HG02884 (cell line): ENCODE measurements at regions not wholly inside any gene's neighbourhood (a gene's known extent, or its start where the extent isn't known, plus 50 kb on each side); places are given as distances from the start of the nearest gene placed in this dataset.

ENCODE experiments used
- ATAC-seq: cut with Tn5 transposase; IDR thresholded peaks from one replicate; pipeline ENCODE4 v1.9.1; 2021; ENCODE audit warnings: mild to moderate bottlenecking, moderate library complexity; ENCODE audit not compliant: unreplicated experiment

GRCh38 chr21:28261298-28261697 lies 731.4 kb downstream of the LTN1 start:
- no peak for ATAC-seq

DNA sequence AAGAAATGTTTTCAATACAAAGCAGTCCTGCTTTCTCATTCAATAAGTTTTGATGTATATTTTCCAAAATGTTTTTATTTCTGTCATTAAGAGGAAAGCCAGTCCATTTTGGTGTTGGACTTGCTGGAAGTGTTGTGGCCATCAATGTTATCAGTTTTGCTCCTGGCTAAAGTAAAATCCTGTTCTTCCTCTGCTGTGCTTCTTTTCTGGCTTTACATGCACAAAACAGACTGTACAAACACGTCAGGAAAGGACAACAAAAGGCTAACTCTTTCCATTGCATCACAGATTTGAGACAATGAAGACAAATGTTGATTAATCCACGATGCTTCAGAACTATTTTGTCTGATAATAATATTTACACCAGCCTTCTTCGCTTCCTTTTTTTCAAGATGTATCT lies 735.4 kb downstream of the LTN1 start:
- no peak for ATAC-seq

GRCh38 chr21:28256837-28257236 lies 735.8 kb downstream of the LTN1 start:
- ATAC-seq, result no peak

GRCh38 chr21:28256420-28256831 lies 736.3 kb downstream of the LTN1 start:
- ATAC-seq, result no peak

DNA sequence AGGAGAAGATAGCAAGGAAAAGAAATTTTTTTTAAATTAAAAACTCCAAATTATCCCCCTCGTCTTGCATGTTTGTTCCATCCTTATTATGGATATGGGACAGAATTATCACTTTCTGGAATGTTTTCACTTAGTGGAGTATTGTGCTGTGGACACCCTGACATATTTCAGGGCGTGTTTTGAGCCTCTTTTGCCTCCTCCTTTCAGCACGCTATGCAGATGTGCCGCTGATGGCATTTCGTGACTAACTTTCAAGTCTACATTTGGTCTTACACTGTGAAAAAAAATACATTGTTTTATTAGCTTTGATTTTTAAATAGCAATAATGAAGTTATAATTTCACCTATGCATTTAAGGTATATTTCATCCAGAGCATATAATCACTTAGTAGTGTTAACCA lies 738.7 kb downstream of the LTN1 start:
- no peak for ATAC-seq

GRCh38 chr21:28253338-28253737 lies 739.3 kb downstream of the LTN1 start:
- ATAC-seq, result no peak

GRCh38 chr21:28252928-28253327 lies 739.7 kb downstream of the LTN1 start:
- no peak for ATAC-seq

DNA sequence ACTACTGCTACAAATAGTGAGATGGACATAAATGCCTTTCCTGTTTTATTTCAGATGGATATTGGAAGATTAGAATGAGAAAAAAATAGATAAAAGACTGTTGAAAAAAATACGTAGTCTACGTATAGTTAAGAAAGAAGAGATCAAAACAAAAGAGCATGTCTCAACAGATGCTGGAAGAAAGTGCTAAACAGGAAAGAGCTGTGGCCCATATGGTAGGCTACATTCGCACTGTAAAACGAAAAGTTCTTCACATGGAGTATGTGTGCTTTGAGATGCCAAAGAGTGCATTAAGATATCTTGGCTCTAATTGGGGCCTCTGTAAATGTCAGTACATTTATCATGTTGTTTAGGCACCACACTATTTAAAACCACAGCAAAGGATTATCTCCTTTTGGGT lies 741.7 kb downstream of the LTN1 start:
- no peak for ATAC-seq

DNA sequence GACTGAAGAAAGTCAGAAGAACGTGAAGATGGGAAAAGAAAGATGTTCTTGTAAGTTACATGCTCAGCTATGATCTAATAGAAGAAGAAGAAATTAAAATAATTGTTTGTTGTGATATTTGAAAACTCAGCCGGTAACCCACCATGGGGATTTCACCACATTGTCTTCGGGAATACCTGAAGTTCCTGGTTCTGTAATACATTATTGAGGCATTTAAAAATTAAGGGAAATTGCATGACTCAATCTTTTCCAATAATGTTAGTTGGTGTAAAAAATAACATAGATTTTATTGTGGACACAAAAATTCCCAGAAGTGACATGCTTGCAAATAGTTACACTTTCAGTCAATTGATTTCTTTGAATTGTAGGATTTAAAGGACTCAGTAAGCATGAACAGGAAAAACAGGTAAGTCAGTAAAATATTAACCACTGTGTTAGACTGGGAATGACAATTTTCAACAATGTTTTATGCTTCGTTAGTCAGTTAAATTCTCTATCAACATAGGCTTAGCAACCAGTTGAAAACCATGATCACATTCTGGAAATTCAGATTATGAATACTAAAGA lies 745.1 kb downstream of the LTN1 start:
- no peak for ATAC-seq

- no peak for ATAC-seq
Observed at GRCh38 chr21:28240586-28240985, 752.1 kb downstream of the LTN1 start.

DNA sequence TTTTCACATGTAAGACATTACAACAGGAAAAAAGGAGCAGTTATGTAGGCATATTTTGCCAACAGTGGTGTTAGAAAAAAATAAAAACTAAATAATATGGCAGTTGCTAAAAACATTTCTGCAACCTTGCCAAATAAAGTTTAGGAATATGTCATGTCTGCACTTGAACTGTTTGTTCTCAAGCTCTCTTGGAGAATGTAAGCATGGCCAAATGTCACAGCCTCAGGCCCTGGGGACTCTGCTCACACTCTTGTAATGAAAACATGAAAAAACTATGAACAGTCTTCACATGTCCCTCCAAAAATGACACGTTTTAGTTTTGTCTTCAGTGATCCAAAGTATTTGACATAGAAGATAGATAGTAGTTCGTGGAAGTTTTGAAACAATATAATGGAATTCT lies 753.3 kb downstream of the LTN1 start:
- no peak for ATAC-seq

- no peak for ATAC-seq
Observed at GRCh38 chr21:28237661-28238060, 755.0 kb downstream of the LTN1 start.

DNA sequence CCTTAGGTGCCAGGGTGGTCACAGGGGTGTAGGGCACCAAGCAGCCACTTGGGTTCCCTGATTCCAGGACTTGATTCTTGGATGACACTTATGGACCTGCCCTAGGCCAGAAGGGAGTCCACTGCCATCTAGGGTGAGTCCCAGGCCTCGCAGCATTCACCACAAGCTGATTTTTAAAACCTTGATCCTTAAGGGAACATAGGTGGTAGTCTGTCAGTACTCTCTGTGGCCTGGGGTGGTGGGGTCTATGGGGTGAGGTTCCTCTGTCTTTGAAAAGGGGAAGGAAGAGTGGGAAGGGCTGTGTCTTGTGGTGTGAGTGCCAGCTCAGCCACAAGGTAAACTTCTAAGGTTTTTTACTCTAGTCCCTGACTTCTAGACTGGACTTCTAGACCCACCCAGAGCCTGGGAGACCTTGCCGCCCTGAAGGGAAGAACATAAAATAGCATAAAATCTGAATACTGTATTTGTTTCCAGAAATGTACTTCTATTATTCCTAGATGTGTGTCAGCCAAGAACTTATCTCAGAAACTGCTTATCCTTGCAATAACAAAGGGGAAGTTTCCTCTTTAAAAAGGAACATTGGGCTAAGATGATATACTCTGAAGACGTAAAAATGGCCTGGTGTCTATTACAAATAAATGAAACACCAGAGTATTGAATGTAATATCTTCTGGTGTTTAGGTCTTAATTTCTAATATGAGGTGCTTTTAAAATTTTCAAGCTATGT lies 757.3 kb downstream of the LTN1 start:
- ATAC-seq, result no peak

DNA sequence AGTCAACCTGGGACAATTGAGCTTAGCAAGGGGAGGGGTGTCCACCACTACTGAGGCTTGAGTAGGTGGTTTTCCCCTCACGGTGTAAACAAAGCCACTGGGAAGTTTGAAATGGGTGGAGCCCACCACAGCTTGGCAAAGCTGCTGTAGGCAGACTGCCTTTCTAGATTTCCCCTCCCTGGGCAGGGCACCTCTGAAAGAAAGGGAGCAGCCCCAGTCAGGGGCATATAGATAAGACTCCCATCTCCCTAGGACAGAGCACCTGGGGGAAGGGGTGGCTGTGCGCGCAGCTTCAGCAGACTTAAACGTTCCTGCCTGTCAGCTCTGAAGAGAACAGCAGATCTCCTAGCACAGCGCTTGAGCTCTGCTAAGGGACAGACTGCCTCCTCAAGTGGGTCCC lies 758.4 kb downstream of the LTN1 start:
- no peak for ATAC-seq

DNA sequence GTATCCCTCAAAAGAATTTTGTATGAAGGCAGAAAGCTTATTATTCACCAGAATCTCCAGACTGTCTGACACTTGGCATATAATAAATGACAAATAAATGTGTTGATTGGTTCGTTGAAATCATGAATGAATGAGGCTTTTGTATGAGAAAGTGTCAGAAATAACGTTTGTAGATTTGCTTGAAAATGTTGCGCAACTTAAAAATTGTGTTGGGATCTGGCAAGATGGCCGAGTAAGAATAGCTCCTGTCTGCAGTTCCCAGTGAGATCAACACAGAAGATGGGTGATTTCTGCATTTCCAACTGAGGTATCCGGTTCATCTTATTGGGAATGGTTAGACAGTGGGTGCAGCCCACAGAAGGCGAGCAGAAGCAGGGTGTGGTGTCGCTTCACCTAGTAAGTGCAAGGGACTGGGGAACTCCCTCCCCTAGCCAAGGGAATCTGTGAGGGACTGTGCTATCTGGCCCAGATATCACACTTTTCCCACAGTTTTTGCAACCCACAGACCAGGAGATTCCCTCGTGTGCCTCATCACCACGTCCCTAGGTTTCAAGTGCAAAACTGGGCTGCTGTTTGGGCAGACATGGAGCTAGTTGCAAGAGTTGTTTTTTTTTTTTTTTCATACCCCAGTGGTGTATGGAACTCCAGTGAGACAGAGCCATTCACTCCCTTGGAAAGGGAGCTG lies 759.0 kb downstream of the LTN1 start:
- no peak for ATAC-seq

- no peak for ATAC-seq
Observed at GRCh38 chr21:28230559-28230958, 762.1 kb downstream of the LTN1 start.

DNA sequence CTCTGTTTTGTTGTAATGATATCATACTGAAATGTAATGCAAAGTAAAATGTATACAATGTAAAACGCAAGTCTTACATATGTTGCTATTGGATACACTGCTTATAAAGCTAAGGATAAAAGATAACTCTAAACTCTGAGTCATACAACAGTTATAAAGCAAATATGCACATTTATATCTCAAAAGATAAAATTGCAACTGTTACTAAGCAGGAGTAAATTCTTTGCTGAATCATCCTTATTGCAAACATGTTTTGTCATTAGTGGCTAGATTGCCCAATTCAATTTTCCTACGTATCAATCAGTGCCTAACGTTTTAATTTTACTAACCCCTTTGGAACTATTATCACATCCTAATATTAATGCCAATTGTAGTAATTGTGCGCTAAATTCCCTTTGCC lies 762.9 kb downstream of the LTN1 start:
- ATAC-seq, result no peak

DNA sequence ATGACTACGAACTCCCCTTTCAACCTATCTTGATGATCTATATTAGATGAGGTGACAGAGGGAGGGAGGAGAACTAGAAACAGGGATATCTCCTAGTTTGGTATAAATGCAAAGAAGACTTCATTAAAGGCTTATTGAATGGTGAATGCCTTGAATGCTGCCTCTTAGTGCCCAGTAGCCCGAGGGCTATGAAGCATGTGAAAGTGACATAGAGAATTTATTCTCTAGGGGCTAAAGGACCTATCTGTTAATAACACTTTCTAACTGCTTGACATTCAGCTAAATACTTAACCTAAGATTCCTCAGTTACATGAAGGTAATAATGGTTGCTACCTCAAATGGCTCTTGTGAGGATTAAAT lies 764.1 kb downstream of the LTN1 start:
- ATAC-seq, result no peak

DNA sequence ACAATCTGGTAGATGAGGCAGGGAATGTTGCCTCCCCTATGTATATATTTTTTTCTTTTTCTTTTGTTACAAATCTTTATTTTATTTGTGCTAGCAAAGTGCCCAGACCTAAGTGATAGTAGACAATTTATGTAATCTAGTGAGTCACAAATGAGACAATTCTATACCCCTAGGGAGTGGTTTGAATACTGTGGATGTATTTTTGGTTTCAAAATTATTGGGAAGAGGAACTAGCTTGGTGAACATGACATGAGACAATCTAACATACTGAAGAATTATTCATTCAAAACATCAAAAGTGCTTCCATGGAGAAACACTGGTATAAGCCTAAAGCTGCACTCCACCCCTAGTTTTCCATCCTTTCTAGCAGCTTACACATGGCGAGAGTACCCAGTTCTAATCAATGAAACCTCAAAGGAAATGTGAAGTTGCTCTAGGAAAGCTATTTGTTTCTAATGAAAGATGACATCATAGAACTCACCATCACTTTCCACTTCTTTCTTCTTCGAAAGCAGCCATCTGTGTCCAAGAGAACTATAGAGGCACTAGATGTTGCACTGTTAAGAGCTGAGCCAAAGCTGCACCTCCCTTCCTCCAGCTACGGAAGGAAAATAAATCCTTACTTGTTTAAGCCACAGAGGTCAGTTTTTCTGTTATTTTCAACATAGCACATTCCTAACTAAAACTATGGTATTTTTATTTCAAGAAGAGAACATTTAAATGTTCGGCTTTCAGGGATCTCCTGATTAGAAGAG lies 764.6 kb downstream of the LTN1 start:
- ATAC-seq, result no peak

DNA sequence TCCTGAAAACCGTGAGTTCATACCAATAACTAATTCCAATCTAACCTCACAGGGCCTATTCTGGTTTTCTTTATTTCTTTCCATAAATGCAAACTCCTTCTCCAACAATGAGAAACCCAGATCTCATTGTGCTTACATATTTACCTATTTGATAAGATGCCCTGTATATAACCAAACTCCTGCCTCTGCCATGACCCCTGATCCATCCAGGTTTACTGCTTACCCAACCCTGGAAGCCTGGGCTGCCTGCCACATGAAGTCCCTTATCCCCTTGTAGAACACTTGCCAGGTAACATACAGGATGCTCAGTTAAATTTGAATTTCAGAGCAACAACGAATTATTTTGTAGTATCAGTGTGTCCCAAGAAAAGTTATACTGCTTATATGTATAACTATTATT lies 766.1 kb downstream of the LTN1 start:
- no peak for ATAC-seq

- ATAC-seq, result no peak
Observed at GRCh38 chr21:28224191-28224726, 768.4 kb downstream of the LTN1 start.
